GM19452 (cell line): ENCODE measurements at regions not wholly inside any gene's neighbourhood (a gene's known extent, or its start where the extent isn't known, plus 50 kb on each side); places are given as distances from the start of the nearest gene placed in this dataset.
A peak's percentile ranks its signal among the peaks of the same experiment; 100 is the strongest.
"Not testable (repeated sequence)": the region's sequence is repeated elsewhere in the genome, so short reads cannot be mapped to it uniquely, and the experiment has no call there.

Experiments
- ATAC-seq: cut with Tn5 transposase; IDR thresholded peaks from one replicate; pipeline ENCODE4 v1.9.1; 2021; ENCODE audit not compliant: unreplicated experiment

GRCh38 chr14:105772710-105773250, 246.4 kb downstream of the TMEM121 start:
- not testable (repeated sequence) for ATAC-seq

DNA sequence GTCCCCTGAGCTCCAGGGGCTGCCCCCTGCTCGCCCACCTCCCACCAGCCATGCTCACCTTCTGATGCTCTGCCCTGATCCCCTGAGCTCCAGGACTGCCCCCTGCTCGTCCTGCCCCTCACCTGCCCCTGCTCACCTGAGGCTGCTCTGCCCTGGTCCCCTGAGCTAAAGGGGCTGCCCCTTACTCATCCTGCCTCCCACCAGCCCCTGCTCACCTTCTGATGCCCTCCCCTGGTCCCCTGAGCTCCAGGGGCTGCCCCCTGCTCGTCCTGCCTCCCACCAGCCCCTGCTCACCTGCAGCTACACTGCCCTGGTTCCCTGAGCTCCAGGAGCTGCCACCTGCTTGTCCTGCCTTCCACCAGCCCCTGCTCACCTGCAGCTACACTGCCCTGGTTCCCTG, 247.2 kb downstream of the TMEM121 start:
- no peak for ATAC-seq

DNA sequence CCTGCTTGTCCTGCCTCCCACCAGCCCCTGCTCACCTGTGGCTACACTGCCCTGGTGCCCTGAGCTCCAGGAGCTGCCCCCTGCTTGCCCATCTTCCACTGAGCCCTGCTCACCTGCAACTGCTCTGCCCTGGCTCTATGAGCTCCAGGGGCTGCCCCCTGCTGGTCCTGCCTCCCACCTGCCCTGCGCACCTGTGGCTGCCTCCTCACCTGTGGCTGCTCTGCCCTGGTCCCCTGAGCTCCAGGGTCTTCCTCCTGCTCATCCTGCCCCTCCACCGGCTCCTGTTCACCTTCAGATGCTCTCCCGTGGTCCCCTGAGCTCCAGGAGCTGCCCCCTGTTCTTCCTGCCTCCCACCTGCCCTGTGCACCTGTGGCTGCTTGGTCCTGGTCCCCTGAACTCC, 247.6 kb downstream of the TMEM121 start:
- ATAC-seq = no peak

GRCh38 chr14:105774585-105775348, 248.4 kb downstream of the TMEM121 start:
- not testable (repeated sequence) for ATAC-seq

GRCh38 chr14:105775349-105775923, 249.1 kb downstream of the TMEM121 start:
- ATAC-seq = not testable (repeated sequence)

DNA sequence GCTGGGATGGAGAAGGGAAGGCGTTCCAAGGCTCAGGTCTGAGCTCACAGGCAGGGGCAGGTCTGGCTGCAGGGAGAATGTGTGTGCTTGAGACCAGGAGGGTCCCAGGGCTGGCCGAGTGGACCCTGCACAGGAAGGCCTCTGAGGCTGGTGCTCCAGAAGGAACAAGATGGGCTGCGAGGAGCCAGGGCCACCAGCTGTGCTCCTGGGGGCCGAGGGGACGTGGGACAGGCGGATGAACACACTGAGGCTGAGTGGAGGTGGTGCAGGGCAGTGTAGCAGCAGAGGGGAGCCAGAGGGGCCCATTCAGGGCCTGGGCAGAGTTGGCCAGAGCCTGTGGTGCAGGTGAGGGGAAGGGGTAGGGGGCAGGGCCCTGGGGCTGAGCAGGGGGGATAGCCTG, 249.7 kb downstream of the TMEM121 start:
- ATAC-seq = not testable (repeated sequence)

GRCh38 chr14:105776924-105777323, 250.5 kb downstream of the TMEM121 start:
- no peak for ATAC-seq

DNA sequence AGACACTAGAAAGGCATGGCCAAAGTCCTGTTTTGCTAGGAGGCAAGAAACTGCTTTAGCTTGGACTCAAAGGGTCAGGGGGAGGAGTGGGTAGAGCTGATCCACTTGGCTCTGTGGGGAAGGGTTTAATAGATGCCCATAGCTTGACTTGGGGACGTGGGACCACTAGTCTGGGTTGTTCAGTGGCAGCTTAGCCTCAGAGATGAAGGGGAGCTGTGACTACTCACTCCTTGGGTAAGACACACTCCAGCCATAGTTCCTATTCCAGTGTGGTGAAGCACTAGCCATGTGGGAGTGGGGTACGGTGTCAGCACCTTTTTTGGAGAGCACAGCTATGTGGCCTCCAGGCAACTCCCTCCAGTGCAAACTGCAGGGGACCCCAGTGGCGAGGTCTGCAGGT, 257.3 kb downstream of the TMEM121 start:
- no peak for ATAC-seq

GRCh38 chr14:105793836-105794235, 267.5 kb downstream of the TMEM121 start:
- ATAC-seq = no peak

- ATAC-seq = no peak
These were observed 271.2 kb downstream of the TMEM121 start for GRCh38 chr14:105797546-105797945.

GRCh38 chr14:105805701-105806100, 279.3 kb downstream of the TMEM121 start:
- ATAC-seq = no peak

DNA sequence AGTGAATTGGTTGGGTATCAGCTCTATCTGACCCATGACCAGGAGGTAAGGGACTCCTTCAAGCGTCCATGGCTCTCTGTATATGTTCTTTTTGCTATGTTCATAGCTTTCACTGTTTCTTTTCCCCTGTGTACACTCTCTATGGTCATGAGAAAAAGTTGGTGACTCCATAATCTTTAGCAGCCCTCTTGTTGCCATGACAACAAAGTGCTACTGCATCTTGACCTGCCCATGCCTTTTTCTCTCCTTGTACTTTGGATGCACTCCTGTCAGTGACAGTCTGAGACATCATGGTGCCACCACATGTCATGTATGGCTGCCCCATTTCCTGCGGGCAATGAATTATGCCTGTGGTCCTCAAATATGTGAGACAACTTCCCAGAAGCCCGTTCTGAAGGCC, 280.2 kb downstream of the TMEM121 start:
- ATAC-seq = no peak

DNA sequence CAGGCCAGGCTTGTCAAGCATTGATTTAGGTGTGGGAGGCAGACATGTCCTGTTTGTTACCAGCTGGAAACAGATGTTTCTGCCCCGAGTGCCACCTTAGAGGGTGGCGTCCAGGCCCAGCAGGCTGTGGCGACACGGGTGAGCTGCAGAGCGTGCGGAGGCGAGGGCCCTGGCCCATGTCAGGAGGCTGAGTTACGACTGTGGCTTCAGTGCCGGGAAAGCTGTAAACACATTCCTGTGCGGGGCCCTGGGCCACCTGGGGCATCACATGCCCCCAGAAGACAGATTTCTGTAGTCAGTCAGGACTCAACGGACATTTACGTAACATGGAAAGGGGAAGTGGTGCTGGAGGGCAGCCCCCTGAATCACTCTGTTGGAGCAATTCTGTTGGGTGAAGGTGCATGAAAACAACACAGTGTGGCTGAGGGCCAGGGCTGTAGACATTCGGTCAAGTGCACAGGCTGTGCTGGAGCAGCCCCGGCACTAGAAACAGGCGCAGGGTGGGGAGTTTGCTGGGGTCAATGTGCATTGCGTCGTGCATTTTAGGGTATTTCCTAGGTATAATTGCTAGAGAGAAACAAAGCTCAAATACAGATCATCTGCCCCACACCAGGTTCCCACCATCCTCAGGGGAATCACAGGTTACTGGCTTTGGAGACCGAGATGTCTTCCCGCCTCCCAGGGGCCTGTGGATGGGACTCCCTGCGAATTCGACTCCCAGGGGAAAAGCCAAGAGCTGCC, 291.8 kb downstream of the TMEM121 start:
- peak; percentile 81 for ATAC-seq

GRCh38 chr14:105818712-105819005, 292.3 kb downstream of the TMEM121 start:
- peak; percentile 37 for ATAC-seq

GRCh38 chr14:105830171-105830570, 303.8 kb downstream of the TMEM121 start:
- no peak for ATAC-seq

- ATAC-seq = no peak
These were observed 309.8 kb downstream of the TMEM121 start for GRCh38 chr14:105836160-105836559.

DNA sequence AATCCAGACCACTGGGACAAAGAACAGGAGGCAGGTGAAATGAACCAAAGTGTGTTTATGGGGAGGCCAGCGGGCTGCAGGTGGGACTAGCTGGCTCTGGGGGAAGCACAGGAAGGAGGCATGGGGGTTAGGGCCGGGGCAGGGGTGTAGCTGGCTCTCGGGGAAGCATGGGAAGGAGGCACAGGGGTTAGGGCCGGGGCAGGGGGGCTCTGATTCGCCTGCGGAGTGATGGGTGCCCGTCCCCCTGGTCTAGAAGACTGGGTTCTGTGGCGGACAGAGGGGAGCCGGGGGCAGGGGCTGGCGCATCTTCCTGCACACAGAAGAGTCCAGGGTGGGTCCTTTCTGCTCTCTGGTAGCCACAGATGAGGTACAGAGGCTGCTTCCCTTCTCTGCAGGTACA, 310.3 kb downstream of the TMEM121 start:
- ATAC-seq = no peak

DNA sequence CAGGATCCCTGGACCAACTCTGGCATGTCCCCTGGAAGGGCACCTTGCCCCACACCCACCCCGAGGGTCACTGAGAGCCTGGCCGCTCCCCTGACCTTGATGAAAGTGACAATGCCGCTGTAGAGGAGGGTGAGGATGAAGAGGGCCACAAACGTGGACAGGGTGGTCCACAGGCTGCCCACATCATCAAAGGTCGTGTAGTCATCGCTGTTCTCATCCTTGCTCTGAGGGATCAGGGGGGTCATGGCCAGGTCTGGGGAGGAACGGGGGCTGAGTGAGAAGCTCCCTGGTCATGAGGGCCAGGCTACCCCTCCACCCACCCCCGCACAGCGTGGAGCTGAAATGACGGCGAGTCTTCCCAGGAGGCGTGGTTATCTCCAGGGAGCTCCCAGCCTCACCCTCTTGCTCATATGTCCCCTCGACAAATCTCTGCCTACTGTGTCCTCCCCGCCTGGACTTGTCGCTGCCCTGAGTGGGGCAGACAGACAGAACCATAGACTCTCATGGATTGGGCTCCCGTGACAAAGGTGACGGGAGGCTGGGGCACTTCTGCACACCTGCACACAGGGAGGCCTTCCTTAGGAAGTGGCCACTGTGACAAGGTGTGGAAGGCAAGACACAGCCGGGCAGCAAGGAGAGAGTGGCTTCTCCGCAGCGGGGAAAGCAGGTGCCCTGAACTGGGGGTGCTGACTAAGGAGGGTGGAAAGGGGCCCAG, 311.1 kb downstream of the TMEM121 start:
- no peak for ATAC-seq

- no peak for ATAC-seq
These were observed 311.7 kb downstream of the TMEM121 start for GRCh38 chr14:105838107-105838506.

DNA sequence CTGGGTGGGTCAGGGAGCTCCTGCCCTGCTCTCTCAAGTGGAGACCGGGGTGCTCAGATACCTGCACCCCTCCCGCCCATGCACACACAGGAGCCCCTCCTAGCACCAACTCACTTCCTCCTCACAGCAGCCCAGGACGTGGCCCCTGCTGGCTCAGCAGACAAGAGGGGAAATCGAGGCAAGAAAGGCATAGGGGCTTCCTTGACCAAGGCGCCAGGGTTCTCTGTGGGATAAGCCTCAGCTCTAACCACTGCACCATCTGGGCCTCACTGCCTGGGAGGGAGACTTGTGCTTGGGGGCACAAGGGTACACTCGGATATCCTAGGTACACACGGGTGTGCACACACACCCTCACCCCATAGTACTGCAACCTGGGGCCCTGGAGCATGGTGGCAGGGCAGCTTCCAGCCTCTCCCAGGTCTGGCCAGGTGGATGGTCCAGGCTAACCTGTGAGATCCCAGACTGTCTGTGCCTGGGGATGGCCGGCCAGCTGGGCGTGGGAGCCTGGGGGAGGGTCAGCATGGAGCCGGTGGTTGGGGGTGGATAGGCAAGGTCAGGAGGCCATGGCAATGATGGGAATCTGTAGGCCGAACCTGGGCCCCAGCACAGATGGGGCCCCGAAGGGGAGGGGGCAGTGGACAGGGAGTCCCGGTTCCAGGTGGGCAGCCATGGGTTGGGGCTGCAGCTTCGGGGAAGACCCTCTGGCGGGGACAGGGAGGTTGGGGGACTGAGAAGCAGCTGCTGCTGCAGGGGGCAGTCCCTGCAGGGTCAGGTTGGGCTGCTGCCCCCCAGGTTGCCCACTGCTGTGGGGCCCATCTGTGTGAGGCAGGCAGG, 312.4 kb downstream of the TMEM121 start:
- no peak for ATAC-seq
